HEK293 (cell line): ENCODE measurements at regions not wholly inside any gene's neighbourhood (a gene's known extent, or its start where the extent isn't known, plus 50 kb on each side); places are given as distances from the start of the nearest gene placed in this dataset.

Experiments
- PBX3 ChIP-seq: sonication (generic); formaldehyde crosslinking; IDR thresholded peaks from 2 replicates; pipeline ENCODE4 v1.8.1; 2022; ENCODE audit warnings: mild to moderate bottlenecking, moderate library complexity, missing genetic modification reagents
- ZNF274 ChIP-seq, 2 experiments: fragments of 200-500 bp in 1 of 2; fragments of 450-650 bp in 1 of 2; sonication (Bioruptor generic) in 1 of 2; formaldehyde crosslinking in 1 of 2; IDR thresholded peaks; 2 replicates each; pipeline versions ENCODE4 v1.5.1 to v1.6.1; 2014 to 2016; ENCODE audit warnings: borderline replicate concordance in 1 of 2, inconsistent platforms in 1 of 2, low read length in 1 of 2, missing biosample characterization in 1 of 2, missing genetic modification characterization in 1 of 2
- ZNF707 ChIP-seq: fragments of 450-650 bp; formaldehyde crosslinking; IDR thresholded peaks from 2 replicates; pipeline ENCODE4 v1.5.1; 2016; ENCODE audit warnings: missing biosample characterization, missing genetic modification characterization

GRCh38 chr3:3383461-3383860 lies 204.0 kb upstream of the CRBN start:
- TF ChIP-seq ZNF274 (IDR thresholded peaks at IDR 0.05; ENCODE audit: low read length) (no peak), ZNF274 (tag by site-specific recombination; IDR thresholded peaks at IDR 0.05; ENCODE audit: borderline replicate concordance) (no peak), PBX3 (no peak), ZNF707 (tag by site-specific recombination) (no peak)
